ENCODE measurements at regions not wholly inside any gene's neighbourhood (a gene's known extent, or its start where the extent isn't known, plus 50 kb on each side); places are given as distances from the start of the nearest gene placed in this dataset.

DNA sequence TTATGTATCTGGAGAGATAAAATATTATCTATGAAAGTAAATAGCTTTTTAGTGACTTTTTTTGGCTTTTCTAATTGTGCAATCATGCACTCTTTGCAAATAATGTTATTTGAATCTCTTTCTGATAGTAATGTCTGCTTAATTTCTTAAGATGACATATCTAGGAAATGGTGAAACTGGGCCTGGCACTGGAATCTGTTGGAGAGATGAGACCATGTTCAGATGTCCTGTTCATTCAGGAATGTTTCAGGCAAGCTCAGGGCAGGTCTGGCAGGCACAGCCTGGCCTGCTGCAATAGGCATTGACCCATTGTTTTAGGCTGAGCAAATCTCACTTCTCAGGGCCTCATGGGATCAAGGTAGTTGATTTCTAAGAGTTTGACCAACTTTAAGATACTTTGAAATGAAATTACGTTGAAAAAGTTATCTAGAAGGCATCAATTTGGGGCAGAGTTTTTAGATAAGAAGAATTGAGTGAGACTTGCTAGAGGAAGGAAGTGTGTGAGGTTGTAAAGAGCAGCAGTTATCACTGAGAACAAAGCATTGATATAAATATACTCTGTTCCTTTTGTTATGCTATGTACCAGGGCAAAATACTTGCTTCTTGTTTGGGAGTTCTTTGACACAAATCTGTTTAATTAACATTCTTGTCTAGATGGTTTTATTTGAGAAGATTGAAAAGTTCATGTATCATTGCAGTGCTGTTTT, 133.0 kb upstream of the LEF1 start:
- in situ Hi-C loops (cut with MboI; ENCODE audit: low sequenced_read_pairs) = no loop called here

DNA sequence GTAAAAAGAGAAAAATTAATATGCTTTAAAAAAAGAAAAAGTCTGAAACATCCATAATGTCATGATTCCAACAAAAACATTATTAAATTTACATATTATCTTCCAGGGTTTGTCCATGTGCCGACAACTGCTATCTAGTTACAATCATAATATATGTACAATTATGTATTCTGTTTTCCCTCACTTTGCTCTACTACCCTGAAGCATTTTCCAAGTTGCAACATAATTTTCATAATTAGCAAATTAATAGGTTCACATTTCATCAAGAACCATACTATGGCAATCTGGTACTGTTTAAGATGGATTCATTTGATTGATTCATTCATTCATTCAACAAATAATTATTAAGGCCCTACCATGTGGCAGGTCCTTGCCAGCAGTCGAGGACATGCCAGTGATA, 128.9 kb upstream of the LEF1 start:
- in situ Hi-C loops (cut with MboI; ENCODE audit: low sequenced_read_pairs) = no loop called here

DNA sequence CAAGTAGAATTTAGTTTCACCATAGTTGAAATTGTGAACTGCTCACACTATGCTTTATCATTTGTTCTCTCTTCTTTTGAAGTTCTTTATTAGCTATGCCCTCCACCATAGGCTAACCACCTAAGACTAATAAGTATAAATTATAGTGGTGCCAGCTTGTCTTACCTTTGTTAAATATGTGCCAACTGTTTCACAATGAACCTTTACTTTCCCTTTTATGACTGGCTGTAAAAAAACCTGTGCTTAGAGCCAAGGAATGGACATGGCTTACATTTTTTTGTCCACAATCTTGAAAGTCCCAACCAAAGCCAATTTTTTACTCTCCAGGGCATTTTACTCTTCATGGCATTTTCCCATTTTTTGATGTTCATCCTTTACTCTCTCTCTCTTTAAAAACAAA, 123.5 kb upstream of the LEF1 start:
- in situ Hi-C loops (cut with MboI; ENCODE audit: low sequenced_read_pairs) = no loop called here

DNA sequence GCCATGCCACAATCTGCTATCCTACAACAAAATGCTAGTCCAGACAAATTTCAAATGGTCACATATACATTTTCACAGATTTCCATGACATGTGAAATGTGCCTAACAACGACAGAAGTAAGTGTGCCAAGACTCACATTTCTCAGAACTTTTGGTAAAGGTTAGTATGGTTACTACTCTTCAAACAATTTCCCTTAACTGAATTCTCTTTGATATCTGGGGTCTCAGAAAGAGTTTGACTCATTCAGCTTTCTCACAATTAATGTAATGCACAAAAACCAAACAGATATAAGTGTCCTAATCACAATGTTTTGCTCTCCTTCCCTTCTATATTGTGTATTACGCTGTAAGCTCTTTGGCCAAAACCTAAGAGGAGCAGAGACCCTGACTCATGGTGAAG, 122.4 kb upstream of the LEF1 start:
- in situ Hi-C loops (cut with MboI; ENCODE audit: low sequenced_read_pairs) = no loop called here

DNA sequence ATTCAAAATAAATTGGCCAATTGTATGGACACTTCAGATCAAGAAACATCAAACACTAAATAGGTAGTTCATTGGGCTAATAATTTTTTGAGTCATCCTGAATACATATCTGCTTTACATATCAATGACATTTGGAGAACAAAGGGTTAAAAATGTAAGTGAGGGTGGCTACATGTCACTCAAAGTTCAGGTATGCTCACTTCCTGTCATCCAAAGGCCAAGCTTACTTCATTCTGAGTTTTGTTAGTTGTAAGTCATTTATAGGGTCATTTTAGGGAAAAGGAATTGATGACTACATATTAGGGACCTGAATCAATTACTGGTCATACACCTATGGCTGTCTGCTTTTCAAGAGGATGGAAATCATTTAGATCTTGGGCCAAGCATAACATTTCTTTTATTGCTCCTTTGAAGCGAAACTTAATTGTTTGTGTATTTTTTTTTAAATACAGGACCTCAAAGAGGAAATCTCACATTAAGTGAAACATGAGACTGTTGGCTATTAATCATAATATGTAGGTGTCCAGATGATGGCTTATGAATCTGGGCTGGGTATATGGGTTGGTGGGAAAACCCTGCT, 119.2 kb upstream of the LEF1 start:
- in situ Hi-C loops (cut with MboI; ENCODE audit: low sequenced_read_pairs) = no loop called here

DNA sequence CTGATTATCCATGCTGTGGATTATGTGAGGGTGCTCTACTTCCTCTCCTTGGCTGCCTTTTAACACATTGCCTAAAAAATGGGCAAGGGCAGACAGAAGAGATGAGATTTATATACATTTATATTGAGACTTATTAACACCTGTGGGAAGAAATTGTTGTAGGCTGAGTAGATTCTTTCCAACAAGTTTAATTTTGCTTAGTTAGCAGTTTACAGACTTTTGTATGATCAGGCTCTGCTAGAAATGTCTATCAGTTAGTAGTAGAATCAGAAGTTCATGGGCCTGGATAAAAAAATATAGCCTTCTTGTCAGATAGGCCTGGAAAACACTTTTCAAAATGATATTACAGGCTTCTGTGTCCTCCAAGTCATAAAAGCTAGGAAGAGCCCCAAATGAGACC, 111.3 kb upstream of the LEF1 start:
- in situ Hi-C loops (cut with MboI; ENCODE audit: low sequenced_read_pairs) = no loop called here

DNA sequence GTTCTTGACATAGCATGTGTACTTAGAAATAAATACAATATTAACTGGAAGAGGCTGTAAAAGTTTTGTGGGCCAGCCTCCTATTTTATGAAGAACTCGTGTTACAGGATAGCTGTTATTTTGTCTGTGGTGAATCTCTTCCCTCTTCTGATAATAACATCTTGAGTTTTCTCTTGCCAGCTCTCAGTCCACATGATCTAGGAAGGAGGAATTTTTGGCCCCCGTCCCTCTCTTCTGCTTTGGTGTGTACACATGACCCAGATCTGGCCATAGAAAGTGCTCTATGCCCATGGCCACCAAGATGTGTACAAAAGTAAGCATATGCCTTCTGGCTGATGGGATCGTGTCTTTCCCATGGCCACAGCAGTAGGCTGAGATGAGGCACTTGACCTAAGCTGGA, 108.0 kb upstream of the LEF1 start:
- in situ Hi-C loops (cut with MboI; ENCODE audit: low sequenced_read_pairs) = no loop called here

DNA sequence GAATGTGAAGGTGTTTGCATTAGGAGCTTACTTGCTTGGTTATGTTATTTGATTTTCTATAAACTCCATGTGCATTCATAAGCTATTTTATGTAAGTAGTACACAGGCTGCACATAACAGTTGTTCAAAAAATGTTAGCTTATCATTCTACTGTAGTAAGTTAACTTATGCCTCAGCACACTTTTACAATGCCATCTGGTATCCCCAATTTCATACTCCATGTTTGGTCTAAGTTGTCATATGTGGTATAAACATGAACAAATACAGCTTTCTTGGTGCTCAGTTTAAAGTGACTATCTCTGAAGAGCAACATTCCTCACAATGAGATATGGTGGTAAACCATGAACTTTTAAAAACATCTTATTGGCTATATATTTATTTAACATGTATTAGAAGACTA, 104.3 kb upstream of the LEF1 start:
- in situ Hi-C loops (cut with MboI; ENCODE audit: low sequenced_read_pairs) = no loop called here

DNA sequence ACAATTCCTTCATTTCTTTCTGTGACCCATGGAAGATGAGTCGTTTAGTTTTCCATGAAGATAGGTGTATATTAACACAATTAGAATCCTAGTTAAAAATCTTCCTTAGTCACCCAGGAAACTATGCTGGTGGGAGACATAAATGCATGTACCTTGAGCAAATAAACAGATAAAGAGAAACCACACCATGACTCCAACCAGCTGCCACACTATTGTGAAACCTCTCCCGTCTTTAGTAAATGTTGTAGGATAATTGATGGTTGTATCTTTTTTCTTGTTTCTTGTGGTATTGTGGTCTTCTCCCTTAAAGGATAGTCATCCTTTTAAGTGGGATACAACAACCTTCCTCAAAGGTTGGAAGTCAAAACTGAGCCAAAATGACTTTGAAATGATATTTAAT, 103.8 kb upstream of the LEF1 start:
- in situ Hi-C loops (cut with MboI; ENCODE audit: low sequenced_read_pairs) = no loop called here

DNA sequence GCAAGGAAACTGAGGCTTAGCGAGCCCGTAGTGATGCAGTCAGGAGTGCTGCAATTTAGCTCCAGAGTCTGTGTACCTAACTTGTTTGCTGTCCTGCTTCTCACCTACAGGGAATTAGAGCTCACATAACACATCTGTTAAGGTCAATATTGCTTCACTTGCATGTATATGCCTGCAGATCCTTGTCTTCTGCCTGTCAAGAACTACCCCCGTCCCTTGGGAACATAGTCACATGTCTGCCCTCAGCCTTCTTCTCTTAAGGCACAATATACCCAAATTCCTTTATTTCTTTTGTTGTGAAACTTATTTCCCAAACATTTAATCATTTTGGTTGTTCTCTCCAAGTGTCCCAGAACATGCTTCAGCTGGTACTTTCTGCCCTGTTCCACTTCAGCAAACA, 103.3 kb upstream of the LEF1 start:
- in situ Hi-C loops (cut with MboI; ENCODE audit: low sequenced_read_pairs) = no loop called here

DNA sequence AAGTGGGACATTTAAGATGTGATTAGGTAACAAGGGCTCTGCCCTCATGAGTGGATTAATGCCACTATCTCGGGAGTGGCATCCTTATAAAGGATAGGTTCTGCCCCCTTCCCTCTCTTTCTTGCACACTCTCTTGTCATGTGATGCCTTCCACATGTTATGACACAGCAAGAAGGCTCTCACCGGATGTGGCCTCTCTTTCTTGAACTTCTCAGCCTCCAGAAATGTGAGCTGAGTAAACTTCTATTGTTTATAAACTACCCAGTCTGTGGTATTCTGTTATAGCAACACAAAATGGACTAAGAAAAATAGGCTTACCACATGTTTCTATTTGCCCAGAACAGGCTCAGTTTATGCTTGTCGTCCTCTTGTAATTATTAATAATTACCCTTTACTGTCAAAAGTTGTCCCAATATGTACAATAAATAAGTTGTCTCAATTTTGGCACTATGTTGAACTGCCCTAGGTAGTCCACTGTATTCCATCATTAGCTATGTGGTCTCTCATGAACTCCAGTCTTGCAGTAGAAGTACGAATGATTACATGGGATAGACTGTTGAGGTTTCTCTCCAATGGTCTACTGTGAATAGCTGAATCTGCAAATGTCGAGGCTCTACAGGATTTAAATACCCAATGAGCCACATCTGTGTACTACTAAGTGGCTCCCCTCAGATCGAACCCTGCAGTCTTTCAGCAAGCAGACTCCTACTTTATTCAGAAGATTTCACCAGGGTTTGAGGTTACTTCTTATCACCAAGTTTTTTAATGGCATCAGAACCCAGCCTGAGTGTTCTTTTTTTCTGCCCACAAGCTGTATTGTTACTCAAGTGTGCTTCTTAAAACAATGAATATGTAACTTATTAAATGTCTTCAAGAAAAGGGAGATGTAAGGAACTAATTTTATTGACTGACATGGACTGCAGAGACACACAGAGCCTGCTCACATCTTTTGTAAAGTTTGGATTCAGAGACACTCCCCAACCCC, 102.0 kb upstream of the LEF1 start:
- in situ Hi-C loops (cut with MboI; ENCODE audit: low sequenced_read_pairs) = no loop called here

DNA sequence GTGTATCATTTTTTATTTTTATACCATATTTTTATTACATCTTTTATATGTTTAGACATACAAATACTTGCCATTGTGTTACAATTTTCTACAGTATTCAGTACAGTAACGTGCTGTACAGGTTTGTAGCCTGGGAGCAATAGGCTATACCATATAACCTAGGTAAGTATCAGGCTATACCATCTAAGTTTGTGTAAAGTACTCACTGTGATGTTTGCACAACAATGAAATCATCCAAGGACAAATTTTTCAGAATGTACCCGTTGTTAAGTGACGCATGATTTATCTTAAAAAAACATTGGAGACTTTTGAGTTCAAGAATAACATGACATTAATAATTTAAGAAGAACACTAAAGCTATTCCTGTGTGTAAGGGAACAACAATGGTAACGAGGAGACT, 96.0 kb upstream of the LEF1 start:
- in situ Hi-C loops (cut with MboI; ENCODE audit: low sequenced_read_pairs) = no loop called here

DNA sequence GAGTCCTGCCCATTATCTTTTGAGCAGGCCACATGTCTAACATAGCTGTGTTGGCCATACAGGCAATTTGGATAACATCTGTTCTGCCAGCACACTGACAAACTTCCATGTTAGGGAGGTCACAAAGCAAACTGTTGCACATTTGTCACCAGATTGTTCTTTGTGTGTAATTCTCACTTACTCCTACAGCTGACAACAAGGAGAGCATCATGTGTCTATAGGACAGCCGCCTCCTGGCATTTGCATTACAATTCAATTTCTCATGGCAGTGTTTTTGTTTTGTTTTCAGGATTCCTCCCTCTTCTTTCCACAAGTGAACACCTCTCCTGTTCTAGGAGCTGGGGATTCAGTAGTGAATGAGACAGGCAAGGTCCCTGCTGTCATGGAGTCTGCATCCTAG, 94.3 kb upstream of the LEF1 start:
- in situ Hi-C loops (cut with MboI; ENCODE audit: low sequenced_read_pairs) = no loop called here

DNA sequence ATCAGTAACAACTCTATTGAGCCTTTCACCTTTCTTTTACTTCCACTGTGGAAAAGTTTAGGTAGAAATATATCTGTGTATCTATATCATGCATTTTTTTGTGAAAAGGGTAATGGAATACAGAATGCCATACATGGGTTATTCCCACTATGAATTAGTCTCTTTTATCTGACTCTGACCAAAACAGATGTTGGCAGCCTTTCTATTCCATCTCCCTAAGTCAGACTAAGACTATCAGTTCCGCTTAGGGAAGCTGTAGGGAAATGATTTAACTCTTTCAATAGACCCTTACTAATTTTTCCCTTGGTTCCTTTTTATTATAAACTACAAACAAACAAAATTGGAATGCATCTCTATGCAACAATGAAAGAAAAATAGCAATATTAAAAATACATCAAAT, 92.3 kb upstream of the LEF1 start:
- in situ Hi-C loops (cut with MboI; ENCODE audit: low sequenced_read_pairs) = no loop called here

DNA sequence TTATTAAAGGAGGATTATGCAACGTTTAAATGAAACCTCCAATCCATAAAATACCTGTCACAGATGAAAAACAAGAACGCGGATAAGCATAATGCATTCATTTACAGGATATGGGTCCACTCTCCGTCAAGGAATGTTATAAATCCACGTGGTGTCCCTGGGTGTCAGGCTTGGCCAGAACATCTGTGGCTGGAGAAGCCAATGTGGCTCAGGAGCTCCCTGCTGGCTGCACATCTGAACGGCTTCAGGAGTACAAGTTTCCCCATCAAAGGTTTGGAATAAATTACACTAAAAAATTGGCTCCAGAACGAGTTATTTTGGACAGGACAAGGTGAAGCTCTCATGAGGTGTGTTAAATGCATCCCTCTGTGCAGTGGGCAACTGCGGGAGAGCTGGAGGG, 87.8 kb upstream of the LEF1 start:
- in situ Hi-C loops (cut with MboI; ENCODE audit: low sequenced_read_pairs) = no loop called here

DNA sequence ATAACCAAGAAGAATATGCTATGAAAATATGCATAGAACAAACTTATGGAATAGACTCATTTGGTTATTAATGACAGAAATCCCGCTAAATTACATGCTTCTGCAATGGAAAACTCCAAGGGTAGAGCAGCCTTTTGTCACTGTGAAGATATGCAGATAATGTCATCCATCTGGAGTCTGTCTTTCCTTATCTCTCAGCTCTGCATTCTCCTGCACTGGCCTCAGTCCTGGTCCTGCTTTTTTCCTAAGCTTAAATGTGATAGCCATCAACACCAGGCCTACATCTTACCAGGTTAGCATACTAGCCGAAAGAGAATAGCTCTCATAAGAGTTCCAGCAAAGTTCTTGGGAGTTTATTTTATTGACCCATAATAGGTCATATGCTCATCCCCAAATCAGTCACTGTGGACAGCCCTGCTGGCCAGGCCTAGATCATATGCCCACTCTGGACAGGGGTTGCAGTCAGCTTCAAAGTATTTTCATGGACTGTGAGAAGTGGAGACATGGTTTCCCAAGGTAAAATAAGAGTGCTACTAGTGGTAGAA, 86.5 kb upstream of the LEF1 start:
- in situ Hi-C loops (cut with MboI; ENCODE audit: low sequenced_read_pairs) = no loop called here

DNA sequence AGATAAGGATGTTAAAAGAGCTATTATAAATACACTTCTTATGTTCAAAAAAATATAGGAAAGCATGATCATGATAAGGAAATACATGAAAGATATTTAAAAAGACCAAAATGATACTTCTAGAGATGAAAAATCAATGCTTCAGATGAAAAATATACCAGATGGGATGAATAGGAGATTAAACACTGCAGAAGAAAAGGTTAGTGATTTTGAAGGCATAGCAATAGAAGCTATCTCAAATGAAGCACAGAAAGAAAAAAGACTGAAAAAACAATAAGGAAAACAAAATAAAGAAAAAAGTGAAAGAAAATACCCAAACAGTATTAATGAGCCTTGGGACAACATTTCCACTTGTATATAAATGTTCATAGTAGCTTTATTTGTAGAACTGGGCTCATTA, 80.7 kb upstream of the LEF1 start:
- in situ Hi-C loops (cut with MboI; ENCODE audit: low sequenced_read_pairs) = no loop called here

DNA sequence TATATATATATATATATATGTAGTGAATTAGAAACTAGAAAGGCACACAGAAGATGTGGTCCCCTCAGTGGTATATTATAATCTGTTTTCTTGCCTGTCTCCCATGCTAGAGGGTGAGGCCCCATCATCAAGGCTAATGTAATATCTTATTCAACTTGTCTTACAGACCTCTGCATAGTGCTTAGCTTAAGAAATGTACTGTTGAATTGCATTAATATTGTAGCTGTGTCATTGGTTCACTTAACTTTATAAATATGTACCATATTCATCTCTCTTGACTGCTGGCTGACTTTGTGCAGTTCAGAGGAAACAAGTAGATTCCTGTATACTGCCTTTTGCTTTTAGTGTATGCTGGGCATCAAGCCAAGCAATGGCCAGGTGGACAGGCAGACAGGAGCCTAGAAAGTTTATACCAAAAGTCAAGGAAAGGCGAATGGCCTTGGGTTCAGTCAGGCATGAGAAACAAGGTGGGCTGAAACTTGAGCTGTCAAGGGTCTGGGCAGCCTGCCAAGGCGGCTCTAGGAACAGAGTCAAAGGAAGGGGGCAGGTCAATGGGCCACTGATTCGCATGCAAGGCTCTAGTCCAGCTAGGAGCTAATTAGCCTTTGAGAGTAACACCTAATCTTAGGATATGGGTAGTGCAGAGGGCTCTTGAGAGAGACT, 78.8 kb upstream of the LEF1 start:
- in situ Hi-C loops (cut with MboI; ENCODE audit: low sequenced_read_pairs) = no loop called here

DNA sequence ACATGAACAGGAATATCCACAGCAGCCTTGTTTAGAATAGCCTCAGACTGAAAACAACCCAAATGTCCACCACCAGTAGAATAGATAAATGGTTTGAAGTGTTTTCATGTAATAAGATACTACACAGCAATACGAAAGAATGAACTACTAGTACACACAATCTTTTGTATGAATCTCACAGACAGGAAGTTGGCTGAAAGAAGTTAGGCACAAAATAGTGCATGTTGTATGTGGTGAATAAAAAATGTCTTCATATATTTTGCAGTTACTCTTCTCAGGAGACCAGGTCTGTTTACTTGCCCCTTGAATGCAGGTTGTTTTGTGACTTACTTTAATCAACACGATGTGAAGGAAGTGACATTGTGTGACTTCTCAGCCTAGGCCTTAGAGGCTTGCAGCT, 75.9 kb upstream of the LEF1 start:
- in situ Hi-C loops (cut with MboI; ENCODE audit: low sequenced_read_pairs) = no loop called here

DNA sequence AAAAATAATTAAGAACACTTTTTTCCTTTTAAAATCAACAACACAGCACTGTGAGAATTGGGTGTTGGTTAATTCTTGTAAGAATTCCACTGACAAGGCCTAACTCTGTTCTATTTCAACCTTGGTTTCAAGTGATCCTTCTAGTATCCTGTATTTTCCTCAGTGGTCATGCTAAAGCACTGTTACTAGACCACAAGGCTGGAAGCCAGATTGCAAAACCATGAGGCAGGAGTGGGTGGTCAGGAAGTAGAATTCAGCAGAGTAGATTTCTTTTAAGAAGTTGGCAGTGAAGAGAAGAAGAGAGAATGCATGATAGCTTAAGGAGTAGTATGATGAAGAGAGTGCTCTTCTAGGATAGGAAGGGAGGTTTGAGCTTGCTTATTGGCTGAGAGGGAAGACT, 71.6 kb upstream of the LEF1 start:
- in situ Hi-C loops (cut with MboI; ENCODE audit: low sequenced_read_pairs) = no loop called here

DNA sequence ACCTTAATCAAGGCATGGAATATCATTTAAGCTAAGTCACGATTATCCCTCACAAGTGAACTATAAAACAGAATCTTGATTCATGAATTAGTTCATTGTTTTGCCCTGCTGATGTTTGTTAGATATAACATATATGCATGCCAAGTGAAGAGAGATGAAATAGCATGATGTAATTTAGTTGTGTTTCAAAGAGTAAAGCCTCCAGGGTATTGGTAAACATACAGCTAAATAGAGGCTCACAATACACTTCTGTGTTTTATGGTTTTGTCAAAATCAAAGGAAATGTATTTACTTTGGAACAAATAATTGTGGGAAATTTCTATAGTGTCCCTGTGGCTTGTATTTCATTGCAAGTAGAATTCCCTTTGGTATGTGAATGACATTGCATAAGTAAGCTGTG, 69.0 kb upstream of the LEF1 start:
- in situ Hi-C loops (cut with MboI; ENCODE audit: low sequenced_read_pairs) = no loop called here
